HCEC 1CT (cell line): ENCODE measurements at regions not wholly inside any gene's neighbourhood (a gene's known extent, or its start where the extent isn't known, plus 50 kb on each side); places are given as distances from the start of the nearest gene placed in this dataset.
"Not testable (repeated sequence)": the region's sequence is repeated elsewhere in the genome, so short reads cannot be mapped to it uniquely, and the experiment has no call there.

Experiments used
- DNase-seq: peaks from one replicate; pipeline ENCODE4 v3.0.0-alpha.2; 2017

DNA sequence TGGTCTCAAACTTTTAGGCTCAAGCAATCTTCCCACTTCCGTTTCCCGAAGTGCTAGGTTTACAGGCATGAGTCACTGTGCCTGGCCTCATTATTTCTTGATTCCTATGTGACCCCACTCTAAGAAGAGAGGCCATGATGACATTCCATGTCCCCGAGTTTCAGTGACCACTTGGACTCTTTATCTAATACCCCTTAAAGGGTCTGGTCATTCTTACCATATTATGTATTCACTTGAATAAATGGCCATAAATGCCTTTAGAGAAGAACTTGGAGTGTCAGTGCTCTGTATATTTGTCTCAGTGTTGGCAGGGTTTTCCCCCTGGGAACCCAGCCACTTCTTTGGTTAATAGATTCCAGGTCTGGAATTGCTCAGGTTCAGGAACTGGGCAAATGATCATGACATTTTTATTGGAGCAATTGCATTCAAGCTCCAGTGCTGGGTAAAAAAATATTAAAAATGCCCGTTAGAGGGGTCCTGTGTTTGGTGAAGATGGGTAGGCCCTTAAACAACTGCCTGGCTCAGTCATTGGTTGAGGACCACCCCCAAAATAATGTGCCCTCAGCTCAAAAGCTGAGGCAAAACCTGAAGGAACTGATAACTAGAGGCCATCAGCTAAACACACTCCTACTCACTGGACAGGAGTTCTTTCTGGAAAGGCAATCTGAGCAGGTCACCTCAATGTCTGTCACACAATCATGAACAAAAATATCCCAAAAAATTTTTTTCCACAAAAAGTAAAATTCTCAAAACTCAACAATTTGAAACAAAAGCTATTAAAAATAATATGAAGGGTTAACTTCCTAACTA lies 186.6 kb upstream of the ZNF608 start:
- DNase-seq = no peak

GRCh38 chr5:124935065-124935464 lies 188.6 kb upstream of the ZNF608 start:
- no peak for DNase-seq

GRCh38 chr5:124936626-124936933 lies 190.1 kb upstream of the ZNF608 start:
- DNase-seq = no peak

GRCh38 chr5:124941051-124942049 lies 194.9 kb upstream of the ZNF608 start:
- DNase-seq = no peak

DNA sequence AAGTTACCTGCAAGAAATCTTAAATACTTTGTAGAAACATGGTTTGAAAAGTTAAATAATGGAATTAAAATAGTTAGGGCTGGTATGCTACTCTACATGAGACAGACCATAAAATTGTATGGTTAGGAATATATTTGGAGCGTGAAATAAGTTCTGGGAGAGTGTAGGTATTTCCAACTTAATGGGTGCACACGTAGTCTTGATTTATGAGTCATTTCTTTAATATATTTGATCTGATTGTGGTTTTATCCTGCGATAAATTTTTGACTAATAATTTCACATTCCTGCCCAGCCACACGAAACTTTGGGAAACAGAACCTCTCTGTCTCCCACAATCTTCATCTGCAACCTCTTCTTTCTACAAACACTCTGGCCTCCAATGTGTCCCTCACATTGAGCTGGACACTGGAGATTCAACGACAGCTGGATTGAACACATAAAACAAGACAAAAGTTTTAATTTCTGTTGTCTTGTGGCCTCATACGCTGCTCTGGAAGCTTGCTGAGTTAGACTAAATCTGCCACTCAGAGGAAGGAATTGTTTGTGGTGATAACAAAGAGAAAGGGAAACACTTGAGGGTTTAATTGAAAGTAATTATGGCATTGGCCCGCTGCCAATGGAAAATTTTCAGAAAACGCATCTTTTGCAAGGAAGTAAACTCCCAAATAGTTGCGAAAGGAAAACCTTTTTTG lies 201.8 kb upstream of the ZNF608 start:
- no peak for DNase-seq

DNA sequence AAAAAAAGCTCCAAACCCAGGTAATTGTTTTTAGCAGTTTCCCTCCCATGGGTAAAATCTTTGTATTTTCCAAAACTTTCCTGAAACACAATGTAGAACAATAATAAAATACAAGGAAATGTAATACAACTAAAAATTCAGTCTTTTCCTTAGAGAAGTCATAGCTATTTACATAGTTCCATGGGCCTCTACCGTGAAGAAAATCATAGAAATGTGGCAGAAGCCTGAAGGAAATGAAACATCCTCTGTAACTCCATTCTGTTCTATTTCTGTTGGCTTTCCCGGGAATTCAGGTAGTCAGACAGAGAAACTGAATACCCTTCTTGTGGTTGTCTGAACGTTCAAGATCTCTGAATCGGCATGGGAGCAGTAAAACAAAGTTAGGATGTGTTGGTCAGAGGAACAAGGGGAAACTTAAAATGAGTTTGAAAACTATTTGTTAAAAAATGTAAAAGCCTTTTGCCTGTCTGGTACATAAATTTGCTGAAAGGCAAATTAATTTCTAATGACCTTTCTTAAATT lies 202.4 kb upstream of the ZNF608 start:
- DNase-seq = no peak

DNA sequence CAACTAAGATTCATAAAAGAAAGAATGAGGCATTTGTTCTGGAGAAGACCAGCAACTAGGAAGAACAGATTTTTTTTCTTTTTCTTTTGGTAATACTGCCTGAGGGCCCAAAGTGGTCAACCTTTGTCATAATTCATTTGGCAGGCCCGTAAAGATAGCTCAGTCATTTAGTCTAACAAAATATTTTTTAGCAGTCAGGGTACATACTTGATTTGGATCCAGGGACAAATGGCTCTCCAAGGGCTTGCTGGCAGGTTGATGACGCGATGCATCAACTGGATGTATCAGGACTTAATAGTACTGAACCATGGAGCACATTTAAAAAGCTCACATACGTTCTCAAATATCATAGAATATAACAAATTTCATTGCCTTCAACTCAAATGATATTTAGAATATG lies 203.4 kb upstream of the ZNF608 start:
- DNase-seq = no peak

DNA sequence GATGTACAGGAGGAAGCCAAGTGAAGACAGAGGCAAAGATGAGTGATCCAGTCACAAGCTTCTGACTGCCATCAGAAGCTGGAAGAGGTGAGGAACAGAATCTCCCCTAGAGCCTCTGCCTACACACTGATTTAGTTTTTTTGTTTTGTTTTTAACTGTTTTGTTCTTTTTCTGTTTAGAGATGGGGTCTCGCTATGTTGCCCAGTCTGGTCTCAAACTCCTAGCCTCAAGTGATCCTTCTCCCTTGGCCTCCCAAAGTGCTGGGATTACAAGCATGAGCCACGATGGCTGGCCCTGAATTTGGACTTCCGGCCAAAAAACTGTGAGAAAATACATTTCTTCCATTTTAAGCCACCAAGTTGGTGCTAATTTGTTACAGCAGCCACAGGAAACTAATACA lies 204.7 kb upstream of the ZNF608 start:
- no peak for DNase-seq

DNA sequence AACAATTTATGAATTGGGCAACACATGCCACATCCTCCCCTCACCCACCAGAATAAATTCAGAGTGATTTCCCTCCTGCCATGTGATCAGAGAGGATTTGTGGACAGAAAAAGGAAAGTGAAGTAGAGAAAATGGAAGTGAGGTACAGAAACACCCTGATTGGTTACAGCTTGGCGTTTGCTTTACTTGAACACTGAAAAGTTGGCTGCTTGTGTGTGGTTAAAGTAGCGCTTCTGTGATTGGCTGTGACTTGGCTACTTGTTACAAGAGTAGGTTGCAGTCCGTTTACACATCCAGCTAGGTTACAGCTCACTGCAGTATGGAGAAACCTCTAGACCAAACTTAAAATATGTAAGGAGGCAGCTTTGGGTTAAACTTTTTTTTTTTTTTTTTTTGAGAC lies 205.2 kb upstream of the ZNF608 start:
- no peak for DNase-seq

GRCh38 chr5:124952079-124952478 lies 205.6 kb upstream of the ZNF608 start:
- DNase-seq = no peak

GRCh38 chr5:124952566-124952965 lies 206.1 kb upstream of the ZNF608 start:
- no peak for DNase-seq

DNA sequence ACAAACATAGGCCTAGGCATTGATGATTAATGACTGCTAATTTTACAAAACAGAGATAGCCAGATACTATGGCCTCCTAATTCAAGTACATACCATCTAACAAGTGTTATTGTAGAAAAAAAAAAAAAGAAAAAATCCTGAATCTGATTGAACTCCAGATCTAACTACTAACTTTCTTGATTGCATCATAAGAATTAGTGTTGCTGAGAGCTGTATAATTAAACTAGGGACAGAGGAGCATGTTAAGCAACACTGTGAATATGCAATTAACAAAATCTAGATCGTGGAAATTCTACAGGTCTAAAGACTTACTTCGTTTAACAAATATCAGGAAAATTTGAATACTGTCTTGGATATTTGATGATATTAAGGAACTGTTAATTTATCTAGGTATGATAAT lies 208.3 kb upstream of the ZNF608 start:
- DNase-seq = no peak

DNA sequence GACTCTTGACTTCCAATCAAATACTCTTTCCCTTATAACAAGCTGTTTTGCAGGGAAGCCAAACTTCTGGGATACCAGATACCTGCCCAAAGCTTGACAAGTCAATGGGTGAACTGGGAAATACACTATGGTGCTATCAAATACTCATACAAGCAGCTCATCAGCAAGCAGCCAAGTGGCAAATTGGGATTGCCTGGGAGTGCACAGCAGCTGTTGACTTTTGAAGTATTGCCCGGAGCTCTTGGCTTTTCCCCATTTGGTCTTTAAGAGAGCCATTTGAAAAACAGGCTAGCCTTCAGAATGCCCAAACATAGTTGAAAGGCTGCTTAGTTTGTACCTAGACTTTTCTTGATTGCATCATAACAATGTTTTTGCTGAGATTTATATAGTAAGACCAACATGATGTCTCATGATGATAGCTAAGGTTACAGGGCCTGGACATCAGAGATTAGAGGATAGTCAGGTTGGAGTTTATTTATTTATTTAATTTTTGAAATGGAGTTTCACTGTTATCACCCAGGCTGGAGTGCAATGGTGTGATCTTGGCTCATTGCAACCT lies 210.1 kb upstream of the ZNF608 start:
- DNase-seq = no peak

GRCh38 chr5:124957063-124957462 lies 210.6 kb upstream of the ZNF608 start:
- no peak for DNase-seq

DNA sequence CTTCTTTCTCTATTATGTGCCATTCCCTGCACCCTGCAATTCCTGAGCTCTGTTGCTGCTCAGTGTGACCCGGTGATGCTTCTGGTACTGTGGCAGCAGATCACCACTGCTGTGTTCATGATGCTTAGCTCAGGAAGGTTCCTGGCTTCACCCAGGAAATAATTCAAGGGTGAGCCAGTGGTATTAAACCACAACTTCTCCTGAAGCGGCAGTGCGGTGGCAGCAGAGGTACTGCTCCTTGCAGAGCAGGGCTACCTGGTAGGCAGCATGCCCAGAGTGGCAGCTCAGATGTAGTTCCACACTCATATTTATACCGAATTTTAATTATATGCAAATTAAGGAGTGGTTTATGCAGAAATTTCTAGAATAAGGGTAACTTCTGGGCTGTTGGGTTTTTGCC lies 213.8 kb upstream of the ZNF608 start:
- no peak for DNase-seq

GRCh38 chr5:124961521-124961920 lies 215.1 kb upstream of the ZNF608 start:
- no peak for DNase-seq

DNA sequence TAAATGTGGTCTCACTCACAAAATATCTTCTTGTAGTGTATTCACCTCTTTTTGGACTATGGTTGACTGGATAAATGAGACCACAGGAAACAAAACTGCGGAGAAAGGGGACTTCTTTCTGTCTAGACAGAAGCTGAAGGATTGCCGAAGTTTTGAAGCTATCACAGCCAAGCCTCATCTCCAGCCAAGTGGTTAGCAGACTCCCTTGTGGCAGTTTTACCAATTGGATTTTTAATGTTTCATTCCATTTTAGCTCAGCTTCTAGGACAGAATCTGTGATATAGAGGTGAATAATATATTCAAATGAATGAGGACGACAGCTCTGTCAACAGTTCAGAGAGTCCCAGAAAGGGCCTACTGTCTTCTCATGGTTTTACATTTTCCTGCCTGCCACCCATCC lies 215.7 kb upstream of the ZNF608 start:
- DNase-seq = no peak

GRCh38 chr5:124962735-124963134 lies 216.3 kb upstream of the ZNF608 start:
- DNase-seq = no peak

- DNase-seq = peak; percentile 85
These were observed 216.9 kb upstream of the ZNF608 start for GRCh38 chr5:124963236-124963919.

DNA sequence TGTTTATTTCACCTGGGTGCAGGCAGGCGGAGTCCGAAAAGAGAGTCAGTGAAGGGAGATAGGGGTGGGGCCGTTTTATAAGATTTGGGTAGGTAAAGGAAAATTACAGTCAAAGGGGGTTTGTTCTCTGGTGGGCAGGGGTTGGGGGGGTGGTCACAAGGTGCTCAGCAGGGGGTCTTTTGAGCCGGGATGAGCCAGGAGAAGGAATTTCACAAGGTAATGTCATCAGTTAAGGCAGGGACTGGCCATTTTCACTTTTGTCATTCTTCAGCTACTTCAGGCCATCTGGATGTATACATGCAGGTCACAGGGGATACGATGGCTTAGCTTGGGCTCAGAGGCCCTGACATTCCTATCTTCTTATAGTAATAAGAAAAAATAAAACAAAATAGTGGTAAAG lies 220.3 kb upstream of the ZNF608 start:
- not testable (repeated sequence) for DNase-seq

DNA sequence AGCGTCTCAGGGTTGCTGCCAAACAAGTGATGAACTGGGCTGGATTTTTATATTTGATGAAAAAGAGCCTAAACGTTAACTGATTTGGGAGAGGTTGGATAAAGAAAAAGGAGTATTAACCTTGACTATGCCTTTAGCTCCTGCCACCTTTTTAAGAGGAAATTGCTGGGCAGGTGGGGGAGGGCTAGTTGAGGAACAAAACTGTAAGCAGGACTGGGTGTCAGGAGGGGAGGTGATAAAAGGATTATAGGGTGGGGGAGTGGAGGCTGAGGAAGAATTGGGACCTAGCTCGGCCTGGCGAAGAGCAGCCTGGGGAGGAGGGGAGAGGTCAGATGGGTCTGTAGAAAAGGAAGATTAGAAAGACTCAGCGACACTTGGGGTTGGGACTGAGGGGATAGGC lies 223.9 kb upstream of the ZNF608 start:
- not testable (repeated sequence) for DNase-seq

- no peak for DNase-seq
These were observed 226.3 kb upstream of the ZNF608 start for GRCh38 chr5:124972703-124973102.
